ENCODE measurements at regions not wholly inside any gene's neighbourhood (a gene's known extent, or its start where the extent isn't known, plus 50 kb on each side); places are given as distances from the start of the nearest gene placed in this dataset.
A peak's percentile ranks its signal among the peaks of the same experiment; 100 is the strongest.

GRCh38 chr17:68197091-68197996 lies 50.5 kb upstream of the AMZ2 start:
- DNase-seq: no peak
- Histone ChIP-seq H4K91ac (ENCODE audit: insufficient read depth, low read depth, low read length) (no peak overlapping the region), H3K9ac (ENCODE audit: low read depth, low read length) (no peak overlapping the region), H3K9me1 (ENCODE audit: insufficient read depth, low read length) (no peaks in the 10 kb centered on the region), H3K18ac (ENCODE audit: low read depth, low read length) (no peak overlapping the region), H2BK5ac (ENCODE audit: low read depth, low read length, poor library complexity, severe bottlenecking) (no peak overlapping the region), H3K27me3 (ENCODE audit: control insufficient read depth, insufficient read depth, low read length) (peaks cover 61% of the 10 kb centered on the region), H2BK15ac (ENCODE audit: low read depth, low read length) (no peak overlapping the region), H3K4ac (ENCODE audit: low read depth, low read length) (no peak overlapping the region), H3K23ac (ENCODE audit: low read depth, low read length) (no peak overlapping the region), H2AK9ac (replicated peaks; ENCODE audit: low read depth, low read length, poor library complexity) (no peak overlapping the region), H3K4me2 (ENCODE audit: low read depth, low read length) (no peak overlapping the region), H3K27ac (ENCODE audit: insufficient read depth, low read length) (no peak overlapping the region), H2AK5ac (ENCODE audit: low read depth, low read length) (no peak overlapping the region), H3K9me3 (ENCODE audit: control insufficient read depth, insufficient read depth, low read length) (no peaks in the 10 kb centered on the region; the same call in 1 of the 2 replicates), H3K4me1 (ENCODE audit: control insufficient read depth, insufficient read depth, low read length) (no peaks in the 10 kb centered on the region; the same call in 1 of the 2 replicates), H3K56ac (ENCODE audit: extremely low read depth, insufficient read depth, low read length) (no peak overlapping the region), H3K4me3 (ENCODE audit: insufficient read depth, low read depth, low read length) (no peak overlapping the region), H4K8ac (ENCODE audit: low read depth in 2 of 2, low read length in 2 of 2) (no peak overlapping the region), H2AFZ (replicated peaks; ENCODE audit: low read length, poor library complexity) (peak overlapping the region; percentile 23), H4K20me1 (ENCODE audit: insufficient read depth, low read length) (no peaks in the 10 kb centered on the region), H2BK20ac (ENCODE audit: low read depth, low read length) (no peak overlapping the region), H3K36me3 (ENCODE audit: control insufficient read depth, insufficient read depth, low read length) (no peaks in the 10 kb centered on the region), H2BK120ac (ENCODE audit: low read depth, low read length) (no peak overlapping the region), H3K79me1 (ENCODE audit: low read depth in 1 of 2, low read length in 2 of 2) (no peaks in the 10 kb centered on the region), H4K5ac (ENCODE audit: low read depth, low read length) (no peak overlapping the region), H3K14ac (replicated peaks; ENCODE audit: low read depth, low read length) (no peak overlapping the region)
- WGBS, 2 experiments (ENCODE audit: extremely low coverage in 2 of 2, insufficient read length in 1 of 2): 3% methylated on average over 21 of the region's 53 CpGs; no CpG with 5 or more reads in 1 of the 2 experiments
- ChIA-PET POLR2A (ENCODE audit: unreplicated experiment) (no interaction called here), CTCF (interaction anchor here (0.6 kb wide), 1 partner anchor 1907 kb away, joined by 4 read pairs; no protein-coding TSS in a partner anchor)
- dilution Hi-C loops (cut with HindIII; ENCODE audit: low sequenced_read_pairs, unreplicated experiment): no loop called here
- ATAC-seq (ENCODE audit: low read depth): no peak
- intact Hi-C loops (cut with micrococcal nuclease): no loop called here
- in situ Hi-C loops (cut with MboI; ENCODE audit: low sequenced_read_pairs): no loop called here
- no TSS peak for BruUV-seq (replicated peaks)
- TF ChIP-seq MAFK (IDR thresholded peaks at IDR 0.05; ENCODE audit: low read depth, low read length) (no peak), CEBPB (IDR thresholded peaks at IDR 0.05; ENCODE audit: low read depth, low read length) (no peak), RFX5 (IDR thresholded peaks at IDR 0.05; ENCODE audit: low read depth, low read length) (no peak), SMC3 (IDR thresholded peaks at IDR 0.05; ENCODE audit: low read depth, low read length) (no peak), MAZ (IDR thresholded peaks at IDR 0.05; ENCODE audit: borderline replicate concordance, low read depth, low read length) (no peak), NFE2L2 (IDR thresholded peaks at IDR 0.05; ENCODE audit: low read depth, low read length) (no peak), FOS (IDR thresholded peaks at IDR 0.05; ENCODE audit: low read depth, low read length) (no peak), BHLHE40 (IDR thresholded peaks at IDR 0.05; ENCODE audit: low read depth, low read length) (no peak), ELK1 (IDR thresholded peaks at IDR 0.05; ENCODE audit: borderline replicate concordance, low read depth, low read length) (no peak), CHD1 (IDR thresholded peaks at IDR 0.05; ENCODE audit: low read depth, low read length) (no peak), RCOR1 (IDR thresholded peaks at IDR 0.05; ENCODE audit: insufficient replicate concordance, low read length) (no peak), CTCF (conservative IDR thresholded peaks at IDR 0.05; ENCODE audit: low read depth, low read length) (no peak), USF2 (IDR thresholded peaks at IDR 0.05; ENCODE audit: low read depth, low read length) (no peak), POLR2A (IDR thresholded peaks at IDR 0.05; ENCODE audit: low read depth, low read length) (no peak), MXI1 (IDR thresholded peaks at IDR 0.05; ENCODE audit: borderline replicate concordance, low read depth, low read length) (no peak)

All from IMR-90 (cell line).